Mesenchymal stem cell (in vitro differentiated cells and primary cell): ENCODE measurements at regions not wholly inside any gene's neighbourhood (a gene's known extent, or its start where the extent isn't known, plus 50 kb on each side); places are given as distances from the start of the nearest gene placed in this dataset.
"Not testable (repeated sequence)": the region's sequence is repeated elsewhere in the genome, so short reads cannot be mapped to it uniquely, and the experiment has no call there.

ENCODE experiments used
- DNase-seq: peaks from one replicate; pipeline ENCODE4 v3.0.0-alpha.2; 2013
- H2AFZ ChIP-seq: one replicate; pipeline ENCODE4 v1.6.1; 2013; ENCODE audit warnings: low read depth, mild to moderate bottlenecking, control low read depth, inconsistent platforms, low read length, moderate library complexity
- H2AK5ac ChIP-seq: 2 replicates; pipeline ENCODE4 v1.6.1; 2013; ENCODE audit warnings: low read length, moderate library complexity, mild to moderate bottlenecking, inconsistent platforms; ENCODE audit not compliant: severe bottlenecking
- H2BK120ac ChIP-seq: one replicate; pipeline ENCODE4 v1.6.1; 2013; ENCODE audit warnings: low read depth, mild to moderate bottlenecking, inconsistent platforms, low read length, moderate library complexity
- H2BK12ac ChIP-seq, 2 experiments: one replicate each; pipeline ENCODE4 v1.6.1; 2013; ENCODE audit warnings: inconsistent platforms in 2 of 2, low read length in 2 of 2, mild to moderate bottlenecking in 2 of 2, moderate library complexity in 2 of 2, control low read depth in 1 of 2
- H2BK15ac ChIP-seq: one replicate; pipeline ENCODE4 v1.6.1; 2013; ENCODE audit warnings: mild to moderate bottlenecking, low read depth, inconsistent platforms; ENCODE audit not compliant: poor library complexity, severe bottlenecking
- H2BK5ac ChIP-seq: 2 replicates; pipeline ENCODE4 v1.6.1; 2013; ENCODE audit warnings: low read depth, mild to moderate bottlenecking, low read length, control low read depth, inconsistent platforms; ENCODE audit not compliant: poor library complexity, severe bottlenecking
- H3K14ac ChIP-seq, 2 experiments: one replicate each; pipeline ENCODE4 v1.6.1; 2013; ENCODE audit warnings: inconsistent platforms in 2 of 2, low read length in 2 of 2, control low read depth in 1 of 2, mild to moderate bottlenecking in 1 of 2, moderate library complexity in 1 of 2
- H3K18ac ChIP-seq, 2 experiments: one replicate each; pipeline ENCODE4 v1.6.1; 2013; ENCODE audit warnings: inconsistent platforms in 2 of 2, low read length in 2 of 2, control low read depth in 1 of 2, low read depth in 1 of 2, mild to moderate bottlenecking in 1 of 2
- H3K23ac ChIP-seq, 2 experiments: one replicate each; pipeline ENCODE4 v1.6.1; 2013; ENCODE audit warnings: inconsistent platforms in 2 of 2, low read length in 2 of 2, mild to moderate bottlenecking in 2 of 2, moderate library complexity in 2 of 2, control low read depth in 1 of 2
- H3K27ac ChIP-seq: 2 replicates; pipeline ENCODE4 v1.5.1; 2013; ENCODE audit warnings: mild to moderate bottlenecking, moderate library complexity, low read length, control low read depth, inconsistent platforms; ENCODE audit not compliant: poor library complexity, severe bottlenecking
- H3K27me3 ChIP-seq, 2 experiments: 2 replicates each; pipeline versions ENCODE4 v1.6.1 to v1.7.0; 2013; ENCODE audit warnings: low read length in 2 of 2, mild to moderate bottlenecking in 2 of 2, moderate library complexity in 2 of 2, control low read depth in 1 of 2, inconsistent platforms in 1 of 2; ENCODE audit not compliant: control insufficient read depth in 1 of 2, insufficient read depth in 1 of 2
- H3K36me3 ChIP-seq, 2 experiments: 2 replicates each; pipeline versions ENCODE4 v1.6.1 to v1.7.0; 2013; ENCODE audit warnings: low read length in 2 of 2, control low read depth in 1 of 2, inconsistent platforms in 1 of 2, low read depth in 1 of 2, mild to moderate bottlenecking in 1 of 2; ENCODE audit not compliant: insufficient read depth in 2 of 2, control insufficient read depth in 1 of 2
- H3K4ac ChIP-seq, 2 experiments: one replicate each; pipeline ENCODE4 v1.6.1; 2013; ENCODE audit warnings: inconsistent platforms in 2 of 2, low read length in 2 of 2, mild to moderate bottlenecking in 2 of 2, moderate library complexity in 2 of 2, control low read depth in 1 of 2, low read depth in 1 of 2
- H3K4me1 ChIP-seq: 2 replicates; pipeline ENCODE4 v1.6.1; 2013; ENCODE audit warnings: low read depth, low read length, control low read depth; ENCODE audit not compliant: control insufficient read depth, insufficient read depth
- H3K4me2 ChIP-seq: 2 replicates; pipeline ENCODE4 v1.6.1; 2013; ENCODE audit warnings: low read length, mild to moderate bottlenecking, inconsistent platforms; ENCODE audit not compliant: poor library complexity, severe bottlenecking
- H3K4me3 ChIP-seq, 2 experiments: 2 replicates each; pipeline versions ENCODE4 v1.5.1 to v1.7.0; 2013; ENCODE audit warnings: low read length in 2 of 2, mild to moderate bottlenecking in 2 of 2, control low read depth in 1 of 2, low read depth in 1 of 2; ENCODE audit not compliant: insufficient read depth in 1 of 2
- H3K79me1 ChIP-seq: replicated peaks from 2 replicates; pipeline ENCODE4 v1.6.1; 2013; ENCODE audit warnings: mild to moderate bottlenecking, control low read depth, low read length, inconsistent platforms; ENCODE audit not compliant: poor library complexity, severe bottlenecking
- H3K9ac ChIP-seq: 2 replicates; pipeline ENCODE4 v1.7.0; 2013; ENCODE audit warnings: mild to moderate bottlenecking, low read length, moderate library complexity
- H3K9me3 ChIP-seq: 2 replicates; pipeline ENCODE4 v1.7.0; 2013; ENCODE audit warnings: mild to moderate bottlenecking, low read length; ENCODE audit not compliant: control insufficient read depth
- H4K8ac ChIP-seq: one replicate; pipeline ENCODE4 v1.6.1; 2013; ENCODE audit warnings: inconsistent platforms, mild to moderate bottlenecking, low read length, moderate library complexity
- H4K91ac ChIP-seq: one replicate; pipeline ENCODE4 v1.6.1; 2013; ENCODE audit warnings: mild to moderate bottlenecking, low read length, inconsistent platforms
- WGBS: methylation state at CpG from one replicate; pipeline ENCODE4 v1.1.7; 2013; ENCODE audit warnings: mixed read lengths; 5-methylcytosine and 5-hydroxymethylcytosine counted together

GRCh38 chrX:69424910-69425309 is 79.2 kb upstream of the NALF2 start:
- Histone ChIP-seq H3K18ac (no peak overlapping the region), H3K27me3 (peaks cover 0 to 67% of the 10 kb centered on the region in 2 experiments), H2BK15ac (no peak overlapping the region), H2AK5ac (no peak overlapping the region), H3K9ac (no peak overlapping the region), H4K8ac (no peak overlapping the region), H3K23ac (no peak overlapping the region), H3K9me3 (no peaks in the 10 kb centered on the region), H3K79me1 (no peaks in the 10 kb centered on the region), H3K4me1 (no peaks in the 10 kb centered on the region), H3K14ac (no peak overlapping the region), H3K4me2 (no peak overlapping the region), H2BK5ac (no peak overlapping the region), H4K91ac (no peak overlapping the region), H3K27ac (no peak overlapping the region), H2AFZ (no peak overlapping the region), H2BK12ac (no peak overlapping the region), H2BK120ac (no peak overlapping the region), H3K4ac (no peak overlapping the region), H3K4me3 (no peak overlapping the region), H3K36me3 (no peaks in the 10 kb centered on the region)
- DNase-seq: no peak
- WGBS: 92% methylated on average over 1 of the region's 2 CpGs

- DNase-seq: peak; percentile 3
- H4K91ac ChIP-seq: no peak overlapping the region
- no peak overlapping the region for H3K18ac ChIP-seq
- H2BK120ac ChIP-seq: no peak overlapping the region
- no peak overlapping the region for H3K4me3 ChIP-seq
- H3K9me3 ChIP-seq: no peaks in the 10 kb centered on the region
- H2AFZ ChIP-seq: no peak overlapping the region
- H3K23ac ChIP-seq: no peak overlapping the region
- H3K9ac ChIP-seq: no peak overlapping the region
- H3K27ac ChIP-seq: no peak overlapping the region
- H4K8ac ChIP-seq: no peak overlapping the region
- H3K27me3 ChIP-seq: peaks cover 0 to 64% of the 10 kb centered on the region in 2 experiments
- no peaks in the 10 kb centered on the region for H3K4me1 ChIP-seq
- no peak overlapping the region for H2AK5ac ChIP-seq
- H3K79me1 ChIP-seq: no peaks in the 10 kb centered on the region
- H3K4me2 ChIP-seq: no peak overlapping the region
- no peak overlapping the region for H2BK15ac ChIP-seq
- no peaks in the 10 kb centered on the region for H3K36me3 ChIP-seq
- H2BK12ac ChIP-seq: no peak overlapping the region
- no peak overlapping the region for H3K14ac ChIP-seq
- H2BK5ac ChIP-seq: no peak overlapping the region
- H3K4ac ChIP-seq: no peak overlapping the region
These were observed 80.0 kb upstream of the NALF2 start for GRCh38 chrX:69424161-69424560.

GRCh38 chrX:69422208-69422607 is 81.9 kb upstream of the NALF2 start:
- DNase-seq, H2BK15ac ChIP-seq, H3K4me2 ChIP-seq, H3K36me3 ChIP-seq, H3K18ac ChIP-seq, H2BK120ac ChIP-seq, H4K91ac ChIP-seq, H3K79me1 ChIP-seq, H3K9me3 ChIP-seq, H2AFZ ChIP-seq, H4K8ac ChIP-seq, H3K4me3 ChIP-seq, H3K27ac ChIP-seq, H3K4me1 ChIP-seq, H3K14ac ChIP-seq, H2BK5ac ChIP-seq, H2AK5ac ChIP-seq, H3K9ac ChIP-seq, H3K4ac ChIP-seq, H2BK12ac ChIP-seq, H3K23ac ChIP-seq: not testable (repeated sequence)
- WGBS: no CpG with 5 or more reads among the region's 19 CpGs
- peaks cover 0 to 55% of the 10 kb centered on the region in 2 experiments for H3K27me3 ChIP-seq

- Histone ChIP-seq H3K27me3 (peaks cover 0 to 40% of the 10 kb centered on the region in 2 experiments), H3K27ac (no peak overlapping the region), H2AK5ac (no peak overlapping the region), H3K4me2 (no peak overlapping the region), H3K4me3 (no peak overlapping the region), H4K8ac (no peak overlapping the region), H3K18ac (no peak overlapping the region), H3K23ac (no peak overlapping the region), H3K14ac (no peak overlapping the region), H2BK5ac (no peak overlapping the region), H3K4ac (no peak overlapping the region), H2BK12ac (no peak overlapping the region), H3K4me1 (no peaks in the 10 kb centered on the region), H3K36me3 (no peaks in the 10 kb centered on the region), H2BK120ac (no peak overlapping the region), H3K79me1 (no peaks in the 10 kb centered on the region), H2AFZ (no peak overlapping the region), H4K91ac (no peak overlapping the region), H3K9ac (no peak overlapping the region), H2BK15ac (no peak overlapping the region), H3K9me3 (peaks cover 22% of the 10 kb centered on the region)
- no peak for DNase-seq
- no CpG with 5 or more reads among the region's 1 CpG for whole genome bisulfite sequencing
These were observed 88.4 kb upstream of the NALF2 start for GRCh38 chrX:69415698-69416097.
